ENCODE measurements at regions not wholly inside any gene's neighbourhood (a gene's known extent, or its start where the extent isn't known, plus 50 kb on each side); places are given as distances from the start of the nearest gene placed in this dataset.

- H3K27ac Mint-ChIP-seq (ENCODE audit: unreplicated experiment): no peak overlapping the region
- H3K36me3 Mint-ChIP-seq (ENCODE audit: low read depth, unreplicated experiment): peaks cover 18% of the 10 kb centered on the region
- no peak for TF ChIP-seq CTCF (IDR thresholded peaks at IDR 0.05; ENCODE audit: unreplicated experiment)
- H3K4me1 Mint-ChIP-seq (ENCODE audit: unreplicated experiment): peaks cover 22% of the 10 kb centered on the region
- H3K9me3 Mint-ChIP-seq (ENCODE audit: unreplicated experiment): no peaks in the 10 kb centered on the region
- no peak overlapping the region for H3K4me3 Mint-ChIP-seq (ENCODE audit: unreplicated experiment)
- no peak for DNase-seq (ENCODE audit: low spot score)
- peaks cover 34% of the 10 kb centered on the region for H3K27me3 Mint-ChIP-seq (ENCODE audit: unreplicated experiment)
Observed at GRCh38 chr6:165985806-165986299, 181.8 kb downstream of the TBXT start.

- no peaks in the 10 kb centered on the region for H3K9me3 Mint-ChIP-seq (ENCODE audit: unreplicated experiment)
- H3K36me3 Mint-ChIP-seq (ENCODE audit: low read depth, unreplicated experiment): peaks cover 14% of the 10 kb centered on the region
- no peak overlapping the region for H3K4me3 Mint-ChIP-seq (ENCODE audit: unreplicated experiment)
- TF ChIP-seq CTCF (IDR thresholded peaks at IDR 0.05; ENCODE audit: unreplicated experiment): no peak
- peaks cover 22% of the 10 kb centered on the region for H3K4me1 Mint-ChIP-seq (ENCODE audit: unreplicated experiment)
- no peak overlapping the region for H3K27ac Mint-ChIP-seq (ENCODE audit: unreplicated experiment)
- H3K27me3 Mint-ChIP-seq (ENCODE audit: unreplicated experiment): peaks cover 31% of the 10 kb centered on the region
- no peak for DNase-seq (ENCODE audit: low spot score)
Observed at GRCh38 chr6:165985281-165985805, 182.3 kb downstream of the TBXT start.

- Mint-ChIP-seq H3K27ac (ENCODE audit: unreplicated experiment) (no peak overlapping the region), H3K9me3 (ENCODE audit: unreplicated experiment) (no peaks in the 10 kb centered on the region), H3K4me3 (ENCODE audit: unreplicated experiment) (no peak overlapping the region), H3K27me3 (ENCODE audit: unreplicated experiment) (peaks cover 26% of the 10 kb centered on the region), H3K36me3 (ENCODE audit: low read depth, unreplicated experiment) (peaks cover 11% of the 10 kb centered on the region), H3K4me1 (ENCODE audit: unreplicated experiment) (peaks cover 17% of the 10 kb centered on the region)
- TF ChIP-seq CTCF (IDR thresholded peaks at IDR 0.05; ENCODE audit: unreplicated experiment): no peak
- DNase-seq (ENCODE audit: low spot score): no peak
Observed at GRCh38 chr6:165984729-165985275, 182.8 kb downstream of the TBXT start.

GRCh38 chr6:165983112-165984072 is 184.3 kb downstream of the TBXT start:
- no peak overlapping the region for H3K4me3 Mint-ChIP-seq (ENCODE audit: unreplicated experiment)
- H3K27ac Mint-ChIP-seq (ENCODE audit: unreplicated experiment): no peak overlapping the region
- peaks cover 12% of the 10 kb centered on the region for H3K4me1 Mint-ChIP-seq (ENCODE audit: unreplicated experiment)
- no peak for DNase-seq (ENCODE audit: low spot score)
- H3K36me3 Mint-ChIP-seq (ENCODE audit: low read depth, unreplicated experiment): peaks cover 5% of the 10 kb centered on the region
- H3K9me3 Mint-ChIP-seq (ENCODE audit: unreplicated experiment): no peaks in the 10 kb centered on the region
- H3K27me3 Mint-ChIP-seq (ENCODE audit: unreplicated experiment): peaks cover 19% of the 10 kb centered on the region
- TF ChIP-seq CTCF (IDR thresholded peaks at IDR 0.05; ENCODE audit: unreplicated experiment): no peak

All from endothelial cell (in vitro differentiated cells).